AG09319 (cell line): ENCODE measurements at regions not wholly inside any gene's neighbourhood (a gene's known extent, or its start where the extent isn't known, plus 50 kb on each side); places are given as distances from the start of the nearest gene placed in this dataset.

Experiments
- DNase-seq: peaks from one replicate; pipeline ENCODE4 v3.0.0-alpha.2; 2010; ENCODE audit warnings: low read depth; ENCODE audit errors: extremely low read depth
- CTCF ChIP-seq: IDR thresholded peaks from 2 replicates; pipeline ENCODE4 v1.5.1; 2011; ENCODE audit warnings: low read depth, mild to moderate bottlenecking, inconsistent platforms, low read length, moderate library complexity

- TF ChIP-seq CTCF, result no peak
- no peak for DNase-seq
These were observed 161.3 kb upstream of the LMNTD1 start for GRCh38 chr12:25714198-25714984.

GRCh38 chr12:25715102-25715501 lies 162.0 kb upstream of the LMNTD1 start:
- DNase-seq, result no peak
- no peak for TF ChIP-seq CTCF

- no peak for DNase-seq
- TF ChIP-seq CTCF, result no peak
These were observed 163.8 kb upstream of the LMNTD1 start for GRCh38 chr12:25716842-25717241.

- no peak for DNase-seq
- no peak for TF ChIP-seq CTCF
These were observed 164.5 kb upstream of the LMNTD1 start for GRCh38 chr12:25717552-25717951.

GRCh38 chr12:25718081-25718731 lies 165.1 kb upstream of the LMNTD1 start:
- TF ChIP-seq CTCF, result no peak
- DNase-seq, result no peak

- no peak for DNase-seq
- no peak for TF ChIP-seq CTCF
These were observed 166.4 kb upstream of the LMNTD1 start for GRCh38 chr12:25719505-25719904.

- no peak for TF ChIP-seq CTCF
- DNase-seq, result no peak
These were observed 170.3 kb upstream of the LMNTD1 start for GRCh38 chr12:25723336-25723735.
